DMS53 (cell line): ENCODE measurements at regions not wholly inside any gene's neighbourhood (a gene's known extent, or its start where the extent isn't known, plus 50 kb on each side); places are given as distances from the start of the nearest gene placed in this dataset.

Experiments
- DNase-seq: peaks from one replicate; lab custom pipeline; 2025; lab: John Stamatoyannopoulos, UW

DNA sequence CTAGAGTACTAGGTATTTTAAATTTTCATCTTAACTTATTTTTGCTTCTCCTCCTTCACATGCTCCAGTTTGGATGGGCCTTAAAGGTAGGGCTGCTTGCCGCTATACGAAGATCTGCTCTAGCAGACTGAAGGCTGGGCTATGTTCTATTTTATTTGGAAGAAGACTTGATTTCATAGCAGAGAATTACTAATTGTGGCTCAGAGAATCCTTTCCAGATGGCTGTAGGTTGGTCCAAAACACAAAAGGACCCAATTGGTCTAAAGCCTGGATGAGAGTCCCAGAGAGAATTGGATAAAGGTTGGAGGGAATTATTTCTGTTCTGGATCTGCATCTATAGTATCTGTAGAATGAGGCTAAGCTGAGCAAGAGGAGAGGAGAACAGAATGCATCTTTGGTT, 719.4 kb upstream of the PTBP2 start:
- no peak for DNase-seq

DNA sequence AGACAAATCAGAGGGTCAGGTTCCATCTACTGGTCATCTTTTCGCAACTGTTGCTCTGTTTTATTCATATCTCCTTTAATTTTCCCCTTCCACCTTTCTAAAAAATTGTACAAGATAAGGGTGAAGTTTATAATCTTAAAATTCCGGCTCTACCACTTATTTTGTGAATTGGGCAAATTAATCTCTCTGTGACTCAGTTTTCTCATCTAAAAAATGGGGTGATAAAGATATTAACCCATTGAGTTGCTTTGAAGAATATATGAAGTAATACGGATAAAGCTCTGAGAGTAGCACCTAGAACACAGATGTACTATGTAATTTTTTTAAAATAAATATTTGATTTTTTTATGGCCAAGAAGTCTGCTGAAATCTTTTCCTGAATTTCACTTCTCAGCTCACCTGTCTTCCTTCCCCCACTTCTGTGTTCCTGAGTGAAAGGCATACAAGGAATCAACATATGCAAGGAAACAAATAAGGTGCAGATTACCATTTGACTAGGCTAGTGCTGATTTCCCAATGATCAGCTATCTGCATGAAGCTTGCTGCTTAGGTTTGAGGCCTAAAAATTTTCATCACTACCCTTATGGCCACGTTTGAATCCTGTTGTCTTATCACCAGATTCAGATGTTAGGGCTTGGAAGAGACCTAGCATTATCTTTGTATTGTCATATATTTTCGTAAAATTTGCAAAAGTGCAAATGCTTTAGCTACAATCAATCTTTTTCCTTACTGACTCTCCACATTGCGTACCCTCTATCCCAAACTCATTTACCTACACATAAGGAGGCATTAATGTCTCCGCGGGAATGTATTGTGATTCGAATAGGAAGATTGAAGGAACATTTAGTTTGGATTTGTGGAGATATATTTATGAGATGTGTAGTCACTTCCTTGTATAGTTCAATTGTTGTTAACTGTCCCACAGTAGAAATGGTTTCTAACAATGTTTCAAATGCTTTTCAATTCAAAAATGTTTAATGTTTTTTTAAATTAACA, 718.3 kb upstream of the PTBP2 start:
- DNase-seq: no peak

GRCh38 chr1:96009831-96010434, 711.7 kb upstream of the PTBP2 start:
- no peak for DNase-seq

DNA sequence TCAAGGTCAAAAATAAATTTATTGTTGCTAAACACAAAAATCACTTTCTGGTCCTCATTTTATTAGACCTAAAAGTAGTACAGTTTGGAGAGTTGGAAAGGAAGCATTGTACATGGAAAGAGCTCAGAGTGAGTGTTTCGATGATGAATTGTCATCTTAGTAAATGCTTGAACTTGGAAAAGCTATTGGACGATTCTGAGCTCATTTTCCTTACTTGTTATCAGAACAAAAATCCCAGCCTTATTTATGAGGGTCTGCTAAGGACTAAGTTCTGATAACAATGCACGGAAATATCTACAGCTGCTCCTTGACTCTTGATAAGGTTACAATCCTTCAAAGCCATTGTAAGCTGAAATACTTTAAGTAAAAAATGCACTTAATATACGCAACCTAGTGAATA, 710.0 kb upstream of the PTBP2 start:
- DNase-seq: no peak

DNA sequence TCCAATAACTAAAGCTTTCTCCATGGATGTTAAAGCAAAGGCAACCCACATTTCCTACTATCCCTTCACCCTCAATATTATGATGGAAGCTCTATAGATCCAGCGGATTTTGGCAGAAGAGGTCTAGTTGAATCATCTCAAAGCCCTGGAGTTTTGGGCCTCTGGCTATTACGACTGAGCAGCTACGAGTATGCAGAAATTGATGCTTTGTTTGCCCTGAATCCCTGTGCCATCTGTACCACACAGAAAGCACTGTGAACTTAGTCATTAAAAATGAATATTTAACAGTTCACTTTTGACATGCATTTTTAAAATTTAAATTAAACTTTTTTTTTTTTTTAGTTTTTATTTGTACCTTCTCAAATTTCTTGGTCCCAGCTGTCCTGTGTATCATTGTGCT, 705.4 kb upstream of the PTBP2 start:
- DNase-seq: no peak

- no peak for DNase-seq
Observed at GRCh38 chr1:96020378-96020777, 701.2 kb upstream of the PTBP2 start.

DNA sequence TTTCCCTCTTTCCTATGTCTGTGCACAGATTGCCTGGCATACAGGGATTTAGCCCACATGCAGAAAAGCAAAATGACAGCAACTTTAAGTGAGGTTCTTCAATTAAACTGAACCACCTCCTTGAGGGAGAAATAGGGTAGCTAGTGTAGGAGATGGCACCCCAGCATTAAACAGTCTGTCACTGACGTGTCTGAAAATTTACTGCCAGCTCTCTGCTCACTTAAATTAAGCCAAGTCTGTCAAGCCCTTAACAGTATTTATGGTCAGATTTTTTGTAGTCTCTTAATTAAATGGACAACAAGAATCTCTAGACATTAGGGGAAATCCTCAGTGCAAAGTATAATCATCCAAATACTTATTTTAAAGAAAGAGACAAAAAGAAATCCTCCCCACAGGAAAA, 696.5 kb upstream of the PTBP2 start:
- DNase-seq: no peak

DNA sequence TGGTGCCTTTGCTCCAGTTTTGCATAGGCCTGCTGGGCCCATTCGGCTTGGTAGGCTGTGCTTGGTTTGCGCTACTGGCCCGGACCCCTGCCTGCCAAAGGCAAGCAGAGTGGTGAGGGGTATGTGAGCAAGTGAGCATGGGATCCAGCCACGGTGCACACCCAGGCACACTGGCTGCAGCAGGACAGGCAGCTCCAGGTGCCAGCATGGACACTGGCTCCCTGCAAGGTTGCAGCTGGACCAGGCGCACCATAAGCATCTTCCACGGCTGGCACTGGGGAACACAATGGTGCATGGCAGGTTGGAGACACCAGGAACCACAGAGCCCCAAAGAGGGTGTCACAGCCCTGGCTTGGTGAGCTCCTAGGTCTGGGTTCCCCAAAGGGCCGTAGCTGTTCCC, 693.5 kb upstream of the PTBP2 start:
- DNase-seq: no peak

GRCh38 chr1:96030312-96030711, 691.3 kb upstream of the PTBP2 start:
- no peak for DNase-seq

DNA sequence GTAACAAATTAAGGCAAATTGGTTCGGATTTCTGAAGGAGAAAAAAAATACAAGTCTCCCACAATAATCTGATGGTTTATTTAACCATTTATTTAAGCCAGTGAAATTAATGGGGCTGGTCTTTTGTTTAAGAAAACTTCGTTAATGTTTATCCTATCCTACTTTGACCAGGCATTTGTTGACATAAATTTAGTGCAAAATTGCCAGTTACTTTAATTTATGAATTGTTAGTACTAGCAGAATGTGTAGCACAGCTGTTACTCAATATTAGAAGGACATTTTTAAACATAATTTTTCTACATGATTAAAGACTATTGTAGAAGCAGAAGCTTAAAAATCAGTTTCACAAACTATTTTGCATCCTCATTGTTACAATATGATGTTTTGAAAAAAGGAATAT, 687.6 kb upstream of the PTBP2 start:
- no peak for DNase-seq

DNA sequence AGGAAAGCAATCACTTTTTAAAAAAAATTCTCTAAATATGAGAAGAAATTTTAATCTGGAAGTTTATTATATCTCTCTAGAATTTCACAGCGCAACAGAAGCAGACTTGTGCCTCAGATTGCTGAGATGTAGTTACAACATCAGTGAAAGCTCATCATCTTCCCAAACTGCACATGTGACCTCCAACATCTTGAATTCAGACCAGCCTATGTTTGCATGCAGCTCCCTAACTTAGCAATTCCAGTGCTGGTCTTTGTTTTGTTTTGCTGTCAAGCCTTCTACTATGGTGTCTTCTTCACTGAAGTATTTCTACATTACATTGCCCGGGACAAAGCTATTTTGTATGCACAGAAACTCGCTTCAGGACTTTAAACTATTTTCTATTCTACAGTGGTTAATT, 684.8 kb upstream of the PTBP2 start:
- DNase-seq: no peak

DNA sequence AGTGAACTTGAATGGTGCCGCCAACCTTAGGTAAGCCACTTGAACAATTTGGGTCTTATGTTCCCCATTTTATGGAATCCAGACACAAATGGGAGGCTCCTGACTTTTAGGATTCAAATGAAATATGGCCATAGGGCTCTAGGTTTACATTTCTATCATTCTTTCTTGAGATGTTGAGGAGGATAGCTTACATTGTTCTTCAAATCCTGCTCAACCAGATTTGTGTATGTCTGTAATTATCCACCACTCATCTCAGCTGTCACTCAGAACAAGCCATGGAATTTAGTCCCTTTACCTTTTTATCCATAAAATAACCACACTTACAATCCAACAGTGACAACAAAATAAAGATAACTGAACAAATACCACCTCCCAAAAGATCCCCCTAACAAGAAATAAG, 682.9 kb upstream of the PTBP2 start:
- DNase-seq: no peak

GRCh38 chr1:96039910-96040309, 681.7 kb upstream of the PTBP2 start:
- DNase-seq: no peak

DNA sequence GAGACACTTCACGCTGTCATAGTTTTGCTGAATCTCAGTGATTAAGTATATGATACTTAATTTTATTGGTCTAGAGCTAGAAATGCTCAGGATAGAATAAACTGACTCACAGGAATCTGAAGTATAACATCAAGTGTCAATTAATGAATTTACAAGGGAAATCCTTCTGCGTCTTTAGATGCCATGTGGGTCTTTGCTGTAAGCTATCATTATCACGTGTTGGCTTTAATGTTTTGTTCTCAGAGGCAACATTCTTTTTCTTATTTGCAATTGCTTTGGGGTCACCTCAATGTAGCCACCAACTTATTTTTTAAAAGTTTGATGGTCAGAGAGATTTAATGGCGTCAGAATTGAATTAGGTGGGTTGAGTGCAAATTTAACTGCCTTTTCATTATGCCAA, 680.1 kb upstream of the PTBP2 start:
- DNase-seq: no peak

DNA sequence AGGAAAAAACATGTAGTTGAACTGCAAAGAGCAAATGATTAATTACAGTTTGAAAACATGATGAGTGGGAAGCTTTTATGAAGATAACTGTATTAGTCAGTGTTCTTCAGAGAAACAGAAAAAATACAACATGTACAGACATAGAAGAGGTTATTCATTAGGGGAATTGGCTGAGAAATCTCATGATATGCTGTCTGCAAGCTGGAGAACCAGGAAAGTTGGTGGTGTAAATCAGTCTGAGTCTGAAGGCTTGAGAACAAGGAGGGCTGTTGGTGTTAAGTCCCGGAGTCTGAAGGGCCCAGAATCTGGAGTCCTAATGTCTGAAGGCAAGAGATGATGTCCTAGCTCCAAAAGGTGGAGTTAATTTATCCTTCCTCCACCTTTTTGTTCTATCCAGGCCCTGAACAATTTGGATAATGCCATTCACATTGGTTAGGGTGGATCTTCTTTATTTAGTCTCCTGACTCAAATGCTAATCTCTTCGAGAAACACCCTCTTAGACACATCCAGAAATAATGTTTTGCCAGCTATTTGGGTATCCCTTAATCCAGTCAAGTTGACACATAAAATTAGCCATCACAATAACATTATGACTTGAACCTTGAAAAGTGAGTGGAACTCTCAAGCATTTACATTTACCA, 672.9 kb upstream of the PTBP2 start:
- DNase-seq: no peak

DNA sequence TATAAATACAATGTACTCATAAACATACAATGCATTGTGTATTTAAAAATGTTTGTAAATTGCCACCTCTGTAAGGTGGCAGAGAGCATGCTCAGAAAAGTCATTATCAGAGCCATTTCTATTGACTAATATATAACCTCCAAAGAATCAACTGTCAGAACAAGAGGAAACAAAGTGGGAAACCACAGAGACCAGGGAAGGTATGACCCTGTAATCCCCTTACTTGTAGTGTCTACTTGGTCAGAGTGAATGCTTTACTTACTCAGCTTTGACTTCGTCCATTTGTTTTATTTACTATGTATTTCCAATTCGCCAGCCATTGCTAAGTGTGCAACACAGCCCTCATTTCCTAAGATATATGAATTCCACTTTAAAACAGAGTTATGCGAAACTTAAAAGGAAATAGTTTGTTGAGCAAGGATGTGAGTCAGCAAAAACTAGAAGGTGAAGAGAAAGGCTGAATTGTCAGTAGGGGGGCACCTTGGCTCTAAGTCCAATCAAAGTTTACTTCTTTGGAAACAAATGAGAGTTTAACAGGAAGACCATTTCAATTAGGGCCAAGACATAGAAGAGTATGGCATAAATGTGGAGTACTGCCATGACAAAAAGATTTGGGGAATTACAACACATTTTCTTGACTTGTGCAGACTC, 671.7 kb upstream of the PTBP2 start:
- no peak for DNase-seq

DNA sequence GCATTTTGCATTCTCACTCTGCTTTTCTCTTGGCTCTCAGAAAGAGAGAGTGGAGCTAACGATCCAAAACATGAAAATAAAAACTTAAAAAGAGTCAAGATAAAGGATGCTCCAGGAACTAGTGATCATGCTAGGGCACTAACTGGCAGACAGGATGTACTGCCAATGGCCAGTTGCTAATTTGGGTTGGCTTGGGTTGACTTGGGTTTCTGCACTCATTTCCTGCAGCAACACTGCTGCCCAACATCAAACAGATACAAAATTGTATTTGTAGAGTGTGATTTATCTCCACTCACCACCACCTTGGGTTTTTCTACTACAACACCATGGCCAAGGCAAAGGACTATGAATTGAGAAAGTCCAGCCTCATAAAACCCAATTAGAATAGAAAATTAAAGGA, 662.3 kb upstream of the PTBP2 start:
- DNase-seq: no peak

DNA sequence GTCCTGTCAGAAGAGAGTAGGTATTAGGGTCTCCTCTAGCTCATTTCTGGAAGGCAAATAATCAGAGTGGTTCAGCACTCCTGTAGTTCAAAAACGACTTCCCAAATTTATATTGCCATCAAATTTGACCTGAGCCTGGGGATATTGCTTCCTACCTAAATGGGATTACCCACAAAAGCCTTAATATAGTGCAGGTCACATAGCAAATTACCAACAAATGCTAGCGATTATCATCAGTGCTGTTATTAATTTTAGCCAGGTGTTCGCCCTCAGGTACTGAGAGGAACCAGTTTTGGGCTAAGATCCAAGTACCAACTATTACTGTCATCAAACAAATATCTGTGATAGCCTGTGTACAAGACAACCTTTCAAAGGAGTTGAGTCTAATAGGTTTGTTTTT, 661.8 kb upstream of the PTBP2 start:
- no peak for DNase-seq

- no peak for DNase-seq
Observed at GRCh38 chr1:96060621-96061020, 661.0 kb upstream of the PTBP2 start.

DNA sequence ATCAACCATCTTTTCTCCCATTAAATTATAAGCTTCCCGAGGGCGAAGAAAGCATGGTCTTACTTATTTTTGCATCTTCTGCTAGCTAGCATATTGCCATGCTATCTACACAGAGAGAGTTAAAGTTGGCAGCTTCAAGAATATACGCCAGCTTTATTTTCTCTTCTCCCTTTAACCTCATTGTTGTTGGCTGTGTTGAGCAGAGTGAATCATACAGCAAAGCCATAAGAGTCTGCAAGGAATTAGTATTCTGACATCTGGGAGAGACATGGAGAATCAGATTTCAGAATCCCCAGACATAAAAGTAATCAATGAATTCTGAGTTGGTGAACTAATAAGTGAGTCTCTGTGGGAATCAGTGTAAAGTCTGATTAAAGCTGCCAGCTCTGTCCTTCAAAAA, 649.6 kb upstream of the PTBP2 start:
- DNase-seq: no peak

DNA sequence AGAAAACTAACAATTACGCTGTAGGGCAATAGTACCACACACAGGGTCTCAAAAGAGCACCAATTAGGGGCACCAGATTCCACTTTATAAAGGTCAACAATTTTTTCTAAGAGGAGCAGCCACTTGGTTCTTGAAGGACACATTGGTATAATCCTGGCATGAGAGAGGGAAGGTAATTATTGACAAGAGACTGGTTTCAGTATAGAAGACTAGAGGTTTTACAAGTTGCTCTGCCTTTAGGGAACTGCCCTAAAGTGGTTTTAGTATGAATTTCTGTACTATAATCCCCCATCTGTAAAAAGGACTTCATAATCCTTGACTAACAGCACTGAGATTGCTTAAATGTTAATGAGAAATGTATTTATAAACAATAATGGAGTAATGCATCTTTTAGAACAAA, 648.5 kb upstream of the PTBP2 start:
- no peak for DNase-seq

DNA sequence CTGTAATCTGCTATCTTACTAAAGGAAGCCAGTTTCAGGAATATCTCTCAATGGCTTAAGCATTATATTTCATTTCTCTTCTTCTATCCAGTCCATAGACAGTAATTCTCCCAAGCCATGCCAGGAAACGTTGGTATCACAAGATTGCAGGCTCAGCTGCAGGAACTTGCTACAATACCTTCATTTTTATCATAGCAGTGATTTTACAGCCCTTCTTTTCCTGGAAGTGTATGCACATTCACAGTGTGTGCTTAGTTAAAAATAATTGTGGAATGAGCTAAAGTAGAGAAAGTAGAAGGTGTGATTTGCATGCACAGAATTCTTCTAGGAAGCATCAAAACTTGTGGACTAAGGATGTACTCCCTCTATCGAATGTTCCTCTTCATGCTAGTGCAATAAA, 647.2 kb upstream of the PTBP2 start:
- DNase-seq: no peak
